Vagina (tissue), 2 donors: ENCODE measurements at regions not wholly inside any gene's neighbourhood (a gene's known extent, or its start where the extent isn't known, plus 50 kb on each side); places are given as distances from the start of the nearest gene placed in this dataset.

Experiments
- CTCF ChIP-seq, 3 experiments: fragments of 450-650 bp in 2 of 3; fragments of 200-600 bp in 1 of 3; sonication (generic) in 1 of 3; IDR thresholded peaks; one replicate each; pipeline ENCODE4 v1.5.1; 2017 to 2019; ENCODE audit warnings: antibody characterized with exemption in 3 of 3, mild to moderate bottlenecking in 2 of 3, moderate library complexity in 2 of 3
- POLR2A ChIP-seq, 2 donors: fragments of 450-650 bp; IDR thresholded peaks; one replicate each; pipeline ENCODE4 v1.6.1; 2017; ENCODE audit warnings: antibody characterized with exemption in 2 of 2, mild to moderate bottlenecking in 2 of 2, moderate library complexity in 2 of 2
- POLR2AphosphoS5 ChIP-seq, 2 donors: sonication (generic); formaldehyde crosslinking; IDR thresholded peaks; one replicate each; pipeline ENCODE4 v1.9.0; 2017; ENCODE audit warnings: antibody characterized with exemption in 2 of 2, mild to moderate bottlenecking in 2 of 2, low read depth in 1 of 2; ENCODE audit not compliant: insufficient read depth in 1 of 2

- TF ChIP-seq POLR2AphosphoS5 (IDR thresholded peaks at IDR 0.05; ENCODE audit: insufficient read depth in 1 of 2, low read depth in 1 of 2) (no peak), POLR2A (IDR thresholded peaks at IDR 0.05) (no peak), CTCF (IDR thresholded peaks at IDR 0.05) (no peak)
Observed at GRCh38 chr2:187702157-187702556, 147.9 kb upstream of the TFPI start.
